ENCODE measurements at regions not wholly inside any gene's neighbourhood (a gene's known extent, or its start where the extent isn't known, plus 50 kb on each side); places are given as distances from the start of the nearest gene placed in this dataset.

GRCh38 chr1:239225396-239225795 lies 161.0 kb upstream of the CHRM3 start:
- intact Hi-C loops (cut with DNase I), result no loop called here
- no peak for DNase-seq (ENCODE audit: low spot score)
- ATAC-seq, result no peak

GRCh38 chr1:239224100-239224499 lies 162.3 kb upstream of the CHRM3 start:
- ATAC-seq (no peak), DNase-seq (ENCODE audit: low spot score) (no peak)
- intact Hi-C loops (cut with DNase I), result no loop called here

DNA sequence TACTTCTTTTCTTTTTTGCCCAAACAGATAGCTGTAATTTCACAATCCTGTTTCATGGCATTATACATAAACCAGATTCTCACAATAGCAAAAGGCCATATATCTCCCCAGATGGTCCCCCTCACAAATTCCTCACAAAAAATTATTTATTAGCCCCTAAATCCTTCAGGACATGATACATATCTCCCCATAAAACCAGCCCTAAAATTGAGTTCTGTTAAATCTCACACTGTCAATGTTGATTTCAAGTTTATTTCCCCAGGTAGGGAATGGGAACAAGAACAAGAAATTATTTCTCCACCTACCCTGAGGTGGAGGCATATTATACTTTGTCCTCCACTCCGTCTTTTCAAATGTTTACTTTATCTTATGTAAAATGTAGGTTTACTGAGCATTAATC lies 163.4 kb upstream of the CHRM3 start:
- intact Hi-C loops (cut with DNase I), result no loop called here
- DNase-seq (ENCODE audit: low spot score) (no peak), ATAC-seq (no peak)

DNA sequence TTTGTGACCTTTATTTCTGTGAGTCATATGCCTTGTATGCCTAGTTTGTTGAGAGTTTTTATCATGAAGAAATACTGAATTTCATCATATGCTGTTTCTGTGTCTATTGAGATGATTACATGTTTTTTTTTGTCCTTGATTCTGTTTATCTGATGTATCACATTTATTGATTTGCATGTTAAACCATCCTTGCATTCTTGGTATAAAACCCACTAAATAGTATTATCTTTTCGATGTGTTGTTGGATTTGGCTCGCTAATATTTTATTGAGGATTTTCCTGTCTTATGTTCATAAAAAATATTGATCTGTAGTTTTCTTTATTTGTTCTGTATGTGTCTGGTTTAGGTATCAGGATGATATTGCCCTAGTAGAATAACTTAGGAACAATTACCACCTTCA lies 164.7 kb upstream of the CHRM3 start:
- intact Hi-C loops (cut with DNase I), result no loop called here
- ATAC-seq (no peak), DNase-seq (ENCODE audit: low spot score) (no peak)

DNA sequence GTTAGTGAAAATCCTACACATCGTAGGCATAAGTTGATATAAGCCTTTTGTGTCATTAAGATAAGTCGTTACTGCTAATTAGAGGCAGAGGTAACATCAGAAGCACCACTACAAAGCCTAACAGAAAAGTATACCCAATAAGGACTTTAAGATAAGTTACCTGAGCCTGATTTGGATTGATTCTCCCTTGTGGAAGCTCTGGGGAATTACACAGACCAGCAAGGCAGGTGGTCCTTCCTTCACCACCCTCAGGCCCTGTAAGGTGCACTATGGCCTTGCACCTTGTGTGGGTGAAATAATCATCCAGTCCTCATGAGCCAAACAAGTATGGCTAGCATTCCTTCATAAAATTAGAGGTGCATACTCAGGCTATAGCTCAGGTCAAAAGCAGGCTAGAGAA lies 166.7 kb upstream of the CHRM3 start:
- ATAC-seq, result no peak
- intact Hi-C loops (cut with DNase I), result no loop called here

GRCh38 chr1:239218301-239218700 lies 168.1 kb upstream of the CHRM3 start:
- ATAC-seq, result no peak
- intact Hi-C loops (cut with DNase I), result no loop called here

More for the DNA sequence above, 166.7 kb upstream of the CHRM3 start:
- no peak for DNase-seq (ENCODE audit: low spot score)

DNA sequence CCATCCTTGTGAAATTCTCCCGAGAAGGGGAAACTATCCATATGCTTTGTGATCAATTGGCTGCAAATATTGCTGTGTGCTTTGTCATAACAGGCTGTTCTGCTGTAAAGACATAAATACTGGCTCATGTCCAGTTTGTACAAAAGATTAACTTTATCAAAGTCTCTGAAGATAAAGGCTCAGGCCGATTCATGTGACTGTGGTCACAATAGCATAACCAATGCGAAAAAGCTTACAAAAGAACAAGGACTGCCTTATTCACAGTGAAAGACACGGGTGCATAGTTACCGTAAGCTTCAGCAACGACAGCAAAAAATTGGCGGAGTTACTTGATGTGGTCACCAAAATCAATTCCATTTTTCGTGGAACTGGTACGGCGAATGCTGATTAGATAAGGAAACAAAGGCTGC lies 173.6 kb upstream of the CHRM3 start:
- intact Hi-C loops (cut with DNase I), result no loop called here
- ATAC-seq (no peak), DNase-seq (ENCODE audit: low spot score) (no peak)

More at GRCh38 chr1:239218301-239218700, 168.1 kb upstream of the CHRM3 start:
- no peak for DNase-seq (ENCODE audit: low spot score)

DNA sequence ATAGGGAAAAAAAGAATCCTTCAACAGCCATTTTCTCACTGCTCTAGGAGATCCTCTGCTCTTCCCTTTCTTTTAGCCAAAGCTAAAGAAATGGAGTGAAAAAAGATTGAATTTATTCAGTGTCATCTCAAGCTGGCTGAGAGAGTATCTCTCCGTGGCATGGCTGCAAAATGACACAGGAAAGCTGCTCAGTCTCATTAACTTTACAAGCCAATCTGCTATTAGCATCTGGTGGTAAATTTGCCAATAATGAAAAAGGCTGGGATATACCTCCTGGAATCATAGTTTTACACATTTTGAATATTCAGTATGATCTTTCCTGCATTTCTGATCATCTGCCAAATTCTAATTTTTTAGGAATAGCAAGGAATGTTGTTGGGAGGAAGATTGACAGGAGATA lies 176.8 kb upstream of the CHRM3 start:
- intact Hi-C loops (cut with DNase I), result no loop called here
- no peak for DNase-seq (ENCODE audit: low spot score)
- ATAC-seq, result no peak

GRCh38 chr1:239204401-239204800 lies 182.0 kb upstream of the CHRM3 start:
- intact Hi-C loops (cut with DNase I), result no loop called here
- no peak for DNase-seq (ENCODE audit: low spot score)
- ATAC-seq, result no peak

DNA sequence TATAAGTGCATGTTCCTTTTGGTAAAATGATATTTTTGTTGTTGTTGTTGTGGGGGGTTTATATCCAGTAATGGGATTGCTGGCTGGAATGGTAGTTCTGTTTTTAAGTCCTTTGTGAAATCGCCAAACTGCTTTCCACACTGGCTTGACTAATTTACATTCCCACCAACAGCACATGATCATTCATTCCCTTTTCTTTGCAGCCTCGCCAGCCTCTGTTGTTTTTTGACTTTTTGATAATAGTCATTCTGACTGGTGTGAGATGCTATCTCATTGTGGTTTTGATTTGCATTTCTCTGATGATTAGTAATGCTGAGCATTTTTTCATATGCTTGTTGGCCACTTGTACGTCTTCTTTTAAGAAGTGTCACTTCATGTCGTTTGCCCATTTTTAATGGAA lies 188.5 kb upstream of the CHRM3 start:
- intact Hi-C loops (cut with DNase I), result no loop called here
- ATAC-seq (no peak), DNase-seq (ENCODE audit: low spot score) (no peak)

GRCh38 chr1:239189998-239190512 lies 196.3 kb upstream of the CHRM3 start:
- ATAC-seq (no peak), DNase-seq (ENCODE audit: low spot score) (no peak)
- intact Hi-C loops (cut with DNase I), result no loop called here

- no peak for DNase-seq (ENCODE audit: low spot score)
- intact Hi-C loops (cut with DNase I), result no loop called here
- ATAC-seq, result no peak
Measured at GRCh38 chr1:239186487-239186886, 199.9 kb upstream of the CHRM3 start.

DNA sequence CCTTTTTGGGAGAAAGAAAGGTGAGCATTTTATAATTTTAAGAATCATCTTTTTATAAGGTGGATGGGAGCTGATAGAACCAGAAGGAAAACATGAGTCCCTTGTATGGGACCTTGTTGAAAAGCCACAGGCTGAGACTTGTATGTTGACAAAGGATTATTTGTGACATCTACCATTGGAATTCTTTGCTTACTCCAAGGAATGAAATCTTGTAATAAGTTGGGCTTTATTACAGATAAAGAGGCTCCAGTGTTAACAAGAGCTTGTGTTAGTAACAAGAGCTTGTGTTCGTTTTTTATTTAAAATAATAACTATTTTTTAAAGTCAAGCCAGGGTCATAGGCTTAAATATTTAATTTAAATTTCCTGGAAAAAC lies 201.1 kb upstream of the CHRM3 start:
- intact Hi-C loops (cut with DNase I), result no loop called here
- DNase-seq (ENCODE audit: low spot score) (no peak), ATAC-seq (no peak)

DNA sequence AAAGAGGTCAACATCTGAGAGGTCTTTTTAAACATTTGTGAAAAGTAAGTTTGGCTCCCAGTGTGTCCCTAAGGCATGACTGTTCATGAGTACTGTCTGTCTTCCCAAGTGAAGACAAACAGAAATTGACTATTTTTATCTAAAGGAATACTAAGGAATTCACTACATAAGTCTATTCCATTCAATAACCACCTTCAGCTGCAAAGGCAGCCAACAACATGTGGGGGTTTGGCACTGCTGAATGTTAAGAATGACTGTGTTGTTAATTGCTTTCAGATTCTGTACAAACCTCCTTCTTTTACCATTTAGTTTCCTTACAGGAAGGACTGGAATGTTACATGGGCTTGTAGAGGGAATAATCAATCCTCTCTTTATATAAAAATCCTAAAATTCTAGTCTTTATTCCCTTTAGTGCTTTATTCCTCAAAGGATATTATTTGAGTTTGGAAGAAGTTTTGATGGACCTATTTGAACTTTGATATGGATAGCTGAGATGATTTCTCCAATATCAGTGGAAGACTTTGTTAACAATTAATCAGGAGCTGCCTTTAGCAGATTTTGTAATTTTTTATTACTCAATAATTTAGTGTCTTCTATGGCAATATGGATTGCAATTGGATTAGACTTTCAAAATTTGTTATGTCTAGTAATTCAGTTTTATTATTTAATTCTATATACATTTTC lies 201.7 kb upstream of the CHRM3 start:
- intact Hi-C loops (cut with DNase I), result no loop called here
- ATAC-seq, result no peak
- no peak for DNase-seq (ENCODE audit: low spot score)

GRCh38 chr1:239178961-239179360 lies 207.4 kb upstream of the CHRM3 start:
- intact Hi-C loops (cut with DNase I), result no loop called here
- ATAC-seq, result no peak
- no peak for DNase-seq (ENCODE audit: low spot score)

GRCh38 chr1:239174880-239175279 lies 211.5 kb upstream of the CHRM3 start:
- no peak for ATAC-seq
- no peak for DNase-seq (ENCODE audit: low spot score)
- intact Hi-C loops (cut with DNase I), result no loop called here

GRCh38 chr1:239170828-239171227 lies 215.5 kb upstream of the CHRM3 start:
- DNase-seq (ENCODE audit: low spot score) (no peak), ATAC-seq (no peak)
- intact Hi-C loops (cut with DNase I), result no loop called here

GRCh38 chr1:239169276-239169675 lies 217.1 kb upstream of the CHRM3 start:
- ATAC-seq, result no peak
- no peak for DNase-seq (ENCODE audit: low spot score)
- intact Hi-C loops (cut with DNase I), result no loop called here

DNA sequence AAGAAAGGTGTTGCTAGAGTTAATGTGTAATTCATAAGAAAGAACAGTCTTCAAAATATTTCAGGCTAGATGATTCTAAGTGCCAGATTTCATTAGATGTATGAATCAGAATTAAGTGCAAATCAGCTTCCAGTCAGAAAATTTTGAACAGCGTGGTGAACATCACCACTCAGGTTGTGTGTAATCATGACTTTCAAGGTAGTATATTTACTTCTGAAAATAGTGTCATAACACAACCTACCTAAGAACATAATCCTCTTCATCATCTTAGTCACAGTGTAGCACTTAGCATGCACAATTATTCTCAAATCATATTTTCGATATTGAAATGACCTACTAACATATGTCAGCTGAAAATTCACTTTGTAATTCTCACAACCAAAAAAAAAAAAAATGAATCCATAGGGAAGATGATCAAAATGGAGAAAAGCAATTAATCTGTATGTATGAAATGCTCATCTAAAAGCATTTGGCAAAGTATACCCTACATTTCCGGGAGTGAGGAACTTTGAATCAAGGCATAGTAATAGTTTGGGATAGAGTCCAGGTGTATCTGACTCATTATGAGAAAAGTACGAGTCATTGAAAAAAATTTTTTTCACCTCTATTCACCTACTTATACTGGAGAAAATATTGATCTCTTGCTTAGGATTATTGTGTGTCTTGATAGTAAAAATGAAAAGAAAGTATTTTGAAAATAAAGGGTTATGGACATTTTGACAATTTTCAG lies 221.8 kb upstream of the CHRM3 start:
- intact Hi-C loops (cut with DNase I), result no loop called here
- ATAC-seq, result no peak

GRCh38 chr1:239155466-239156091 lies 230.8 kb upstream of the CHRM3 start:
- intact Hi-C loops (cut with DNase I), result no loop called here
- DNase-seq (ENCODE audit: low spot score), result no peak
- no peak for ATAC-seq

More for the DNA sequence above, 221.8 kb upstream of the CHRM3 start:
- DNase-seq (ENCODE audit: low spot score), result no peak
